HTR-8/SVneo (cell line): ENCODE measurements at regions not wholly inside any gene's neighbourhood (a gene's known extent, or its start where the extent isn't known, plus 50 kb on each side); places are given as distances from the start of the nearest gene placed in this dataset.
A peak's percentile ranks its signal among the peaks of the same experiment; 100 is the strongest.

Experiments
- DNase-seq: peaks from one replicate; pipeline ENCODE4 v3.0.0; 2011; ENCODE audit warnings: low spot score, mixed read lengths; ENCODE audit not compliant: insufficient read length
- FAIRE-seq: peaks from 2 replicates; lab custom pipeline; 2011; peaks lifted over from hg19 to GRCh38; lab: Jason Lieb, UNC

DNA sequence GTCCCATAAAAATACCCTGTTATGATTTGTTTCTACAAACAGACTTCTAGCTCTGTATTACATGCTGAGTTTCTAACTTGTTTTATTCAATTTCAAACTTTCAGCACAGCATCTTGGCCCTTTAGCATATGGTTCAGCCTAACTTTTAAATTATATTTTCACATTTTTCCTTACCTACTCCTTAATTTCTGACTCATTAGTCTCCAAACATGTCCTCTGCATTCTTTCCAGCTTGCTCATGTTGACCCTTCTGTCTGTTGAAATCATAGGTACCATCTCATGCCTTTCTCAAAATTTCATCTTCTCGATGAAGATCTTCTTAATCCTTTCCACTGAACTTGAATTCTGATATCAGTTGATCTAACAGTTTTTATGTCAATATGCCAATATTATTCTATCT is 200.9 kb upstream of the RIOK2 start:
- DNase-seq (peak; percentile 3), FAIRE-seq (no peak)

DNA sequence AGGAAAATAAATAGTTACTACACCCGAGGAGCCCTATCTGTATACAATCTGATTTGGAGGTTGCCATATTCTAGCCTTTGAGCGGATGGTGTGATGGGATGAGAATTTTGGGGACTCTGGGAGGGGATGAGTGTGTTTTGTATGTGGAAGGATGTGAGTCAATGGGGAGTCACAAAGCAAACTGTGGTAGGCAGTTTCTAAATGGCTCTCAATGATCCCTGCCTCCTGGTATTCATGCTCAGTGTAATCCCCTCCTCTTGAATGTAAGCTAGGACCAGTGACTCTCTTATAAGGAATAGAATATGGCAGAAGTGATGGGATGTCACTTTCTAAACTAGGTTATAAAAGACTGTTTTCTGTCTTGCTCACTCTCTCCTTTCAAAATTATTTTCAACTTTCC is 205.7 kb upstream of the RIOK2 start:
- no peak for DNase-seq

DNA sequence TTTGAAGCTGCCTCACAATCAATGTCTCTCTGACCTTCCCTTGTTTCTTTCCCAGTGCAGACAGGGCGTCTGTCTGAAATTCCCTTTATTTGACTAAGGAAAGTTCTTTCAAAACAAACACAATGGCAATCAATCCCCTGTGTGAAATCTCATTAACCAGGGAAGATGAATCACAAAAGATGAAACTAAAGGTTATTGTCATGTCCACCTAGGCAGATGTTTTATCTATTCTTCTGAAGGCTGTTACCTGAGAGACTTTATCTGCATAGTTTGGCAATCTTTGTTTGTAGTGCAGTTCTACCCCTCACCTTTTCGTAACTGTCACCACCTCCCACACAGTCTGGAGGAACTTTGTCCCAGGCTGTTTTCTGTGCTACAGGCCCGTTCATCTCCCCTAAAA is 217.5 kb upstream of the RIOK2 start:
- FAIRE-seq (no peak), DNase-seq (no peak)

More for the DNA sequence above, 205.7 kb upstream of the RIOK2 start:
- no peak for FAIRE-seq

DNA sequence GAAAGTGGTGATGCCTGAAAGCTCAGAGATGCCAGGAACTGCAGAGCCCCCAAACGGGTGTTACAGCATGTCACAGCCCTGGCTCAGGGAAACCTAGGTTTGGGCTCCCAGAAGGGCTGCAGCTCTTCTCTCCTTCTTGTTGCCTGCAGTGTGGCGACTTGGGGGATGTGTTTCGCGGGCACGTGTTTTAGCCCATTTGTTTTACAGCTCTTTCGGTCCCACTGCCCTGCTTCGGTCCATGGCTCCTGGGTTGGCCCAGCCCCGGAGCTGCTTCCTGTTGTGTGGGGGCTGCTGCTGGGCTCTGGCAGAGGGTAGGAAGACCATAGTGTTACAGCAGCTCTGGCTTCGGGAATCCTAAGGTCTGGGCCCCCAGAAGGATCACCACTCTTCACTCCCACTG is 222.9 kb upstream of the RIOK2 start:
- FAIRE-seq = no peak
- no peak for DNase-seq

DNA sequence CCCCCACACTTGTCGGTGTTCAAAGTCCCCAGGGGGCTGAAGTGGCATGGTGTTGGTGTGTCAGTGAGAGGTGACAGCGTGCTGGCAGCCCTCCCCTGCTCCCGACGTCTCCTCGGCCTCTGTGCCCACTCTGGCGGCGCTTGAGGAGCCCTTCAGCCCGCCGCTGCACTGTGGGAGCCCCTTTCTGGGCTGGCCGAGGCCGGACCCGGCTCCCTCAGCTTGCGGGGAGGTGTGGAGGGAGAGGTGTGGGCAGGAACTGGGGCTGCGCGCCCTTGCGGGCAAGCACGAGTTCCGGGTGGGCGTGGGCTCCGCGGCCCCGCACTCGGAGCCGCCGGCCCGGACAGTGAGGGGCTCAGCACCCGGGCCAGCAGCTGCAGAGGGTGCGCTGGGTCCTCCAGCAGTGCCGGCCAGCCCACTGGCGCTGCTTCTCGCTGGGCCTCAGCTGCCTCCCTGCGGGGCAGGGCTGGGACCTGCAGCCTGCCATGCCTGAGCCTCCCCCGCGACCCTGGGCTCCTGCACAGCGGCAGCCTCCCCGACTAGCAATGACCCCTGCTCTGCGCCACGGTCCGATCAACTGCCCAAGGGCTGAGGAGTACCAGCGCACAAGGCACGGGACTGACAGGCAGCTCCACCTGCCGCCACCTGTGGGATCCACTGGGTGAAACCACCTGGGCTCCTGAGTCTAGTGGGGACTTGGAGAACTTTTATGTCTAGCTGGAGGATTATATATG is 224.1 kb upstream of the RIOK2 start:
- no peak for DNase-seq
- no peak for FAIRE-seq

DNA sequence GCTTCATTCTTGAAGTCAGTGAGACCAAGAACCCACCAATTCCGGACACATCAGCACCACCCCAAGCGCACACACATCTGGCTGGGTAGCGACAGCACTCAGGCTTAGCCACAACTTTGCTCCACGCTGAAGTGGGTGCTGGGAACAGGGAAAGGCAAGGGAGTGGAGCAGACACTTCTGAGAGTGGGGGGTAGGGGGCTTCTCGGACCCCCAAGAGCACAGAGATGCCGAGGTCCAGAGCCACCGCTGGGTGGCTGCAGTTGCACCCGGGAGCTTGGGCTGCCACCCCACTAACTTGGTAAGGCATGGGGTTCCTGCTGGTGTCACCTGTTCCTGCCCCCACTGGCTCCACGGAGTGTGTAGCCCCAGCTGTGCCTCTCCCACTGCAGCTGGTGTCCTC is 225.3 kb upstream of the RIOK2 start:
- no peak for FAIRE-seq
- no peak for DNase-seq

DNA sequence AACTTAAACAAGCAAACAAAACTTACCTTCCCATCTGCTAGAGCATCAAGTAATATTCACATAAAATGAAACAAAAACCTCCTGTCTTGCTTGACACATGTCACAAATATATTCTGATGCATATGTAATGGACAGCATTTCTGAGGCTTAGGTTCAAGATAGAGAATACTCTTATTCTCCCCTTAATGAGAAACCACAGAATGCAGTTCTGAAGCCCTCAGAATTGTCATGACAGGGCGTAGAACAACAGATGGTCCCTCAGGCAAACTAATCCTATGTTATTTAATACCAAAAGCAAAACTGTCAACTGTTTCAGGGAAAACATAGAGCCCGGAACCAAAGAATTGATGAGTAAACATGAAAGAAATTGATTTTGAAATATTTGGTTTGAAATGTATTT is 229.9 kb upstream of the RIOK2 start:
- FAIRE-seq (no peak), DNase-seq (no peak)

DNA sequence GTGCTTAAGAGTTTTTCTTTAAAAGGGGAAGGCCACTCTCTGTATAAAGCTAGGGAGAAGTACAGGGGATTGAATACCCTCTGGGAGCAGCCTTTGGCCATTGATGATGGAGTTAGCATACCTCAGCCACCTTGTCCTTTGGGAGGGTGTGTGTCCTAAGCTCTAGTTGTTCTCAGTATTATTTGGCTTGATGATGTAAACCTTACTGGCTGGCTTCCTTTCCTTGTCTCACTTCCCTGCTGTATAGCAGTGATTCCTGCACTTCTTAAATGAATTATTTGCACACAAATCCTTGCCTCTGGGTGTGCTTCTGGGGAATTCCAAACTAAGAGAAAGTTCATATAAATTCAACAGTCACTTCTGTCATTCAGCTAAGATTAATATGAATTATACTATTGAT is 234.9 kb upstream of the RIOK2 start:
- FAIRE-seq = no peak
- DNase-seq = no peak

DNA sequence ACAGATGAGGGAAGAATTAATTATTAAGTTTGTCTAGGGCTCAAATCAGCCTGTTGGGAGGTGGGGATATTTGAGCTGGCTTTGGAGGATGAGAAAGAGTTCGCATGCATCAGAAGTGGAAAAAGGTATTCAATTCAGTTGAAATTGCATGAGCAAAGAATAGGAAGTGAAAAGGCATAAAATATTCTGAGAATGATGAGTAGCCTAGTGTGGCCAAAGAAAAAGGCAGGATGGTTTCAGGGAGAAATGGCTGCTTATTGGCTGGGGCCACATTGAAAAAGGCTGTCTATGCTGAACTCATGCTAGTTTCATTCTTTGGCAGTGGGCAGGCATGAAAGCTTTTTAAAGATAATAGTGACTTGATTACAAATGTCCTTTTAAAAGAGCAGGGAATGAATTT is 235.4 kb upstream of the RIOK2 start:
- no peak for FAIRE-seq
- DNase-seq = no peak

DNA sequence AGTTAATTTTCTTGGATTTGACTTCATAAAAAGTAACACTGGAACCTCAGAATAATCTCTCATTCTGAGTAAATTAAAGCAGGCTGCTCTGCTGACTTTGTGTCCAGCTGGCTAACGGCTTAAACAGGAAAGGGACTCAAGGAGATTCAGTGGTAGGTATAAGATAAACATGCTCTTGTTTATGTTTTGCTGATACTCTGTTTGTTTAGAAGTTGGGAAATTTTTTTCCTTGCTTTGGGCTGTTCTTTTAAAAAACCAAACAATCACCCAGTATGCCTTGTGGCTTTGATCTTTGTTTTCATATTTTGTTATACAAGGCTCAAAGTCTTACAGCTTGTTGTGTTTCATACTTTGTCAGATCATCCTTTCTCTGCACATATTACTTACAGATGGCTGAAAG is 237.6 kb upstream of the RIOK2 start:
- no peak for DNase-seq
- FAIRE-seq = no peak

DNA sequence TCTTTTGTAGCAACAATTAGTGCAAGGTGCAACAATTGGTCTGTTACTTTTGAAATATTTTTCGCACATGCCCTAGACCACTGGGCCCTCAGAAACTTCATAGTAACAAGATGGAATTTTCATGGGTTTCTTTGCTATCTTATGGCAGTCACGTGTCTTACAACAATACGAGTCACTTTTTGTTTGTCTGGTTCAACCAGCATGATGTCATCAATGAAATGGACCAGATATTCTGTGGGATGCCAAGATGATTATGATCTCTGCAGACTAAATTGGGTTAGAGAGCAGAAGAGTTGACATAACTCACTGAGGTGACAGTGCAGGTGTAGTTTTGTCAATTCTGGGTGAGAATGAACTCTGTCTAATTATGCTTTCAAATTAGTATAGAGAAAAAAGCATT is 239.6 kb upstream of the RIOK2 start:
- no peak for FAIRE-seq
- DNase-seq = no peak

DNA sequence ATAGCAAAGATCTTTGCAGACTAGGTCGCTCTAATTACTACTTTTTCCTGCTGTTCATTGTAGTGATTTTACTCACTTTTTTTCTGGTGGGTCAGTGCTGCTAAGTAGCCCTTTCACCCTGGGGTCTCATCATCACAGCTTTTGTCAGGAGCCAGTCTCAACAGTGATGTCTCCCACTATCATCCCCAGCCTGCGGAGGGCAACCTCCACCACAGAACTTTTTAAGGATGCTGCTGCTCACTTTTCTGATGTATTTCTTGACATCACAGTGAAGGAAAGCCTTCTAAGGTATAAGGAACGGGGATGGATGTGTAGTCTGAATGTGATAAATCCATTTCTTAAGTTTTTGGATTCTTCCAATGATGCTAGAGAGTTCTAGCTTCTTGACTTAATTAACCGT is 242.5 kb upstream of the RIOK2 start:
- no peak for FAIRE-seq
- DNase-seq = no peak

DNA sequence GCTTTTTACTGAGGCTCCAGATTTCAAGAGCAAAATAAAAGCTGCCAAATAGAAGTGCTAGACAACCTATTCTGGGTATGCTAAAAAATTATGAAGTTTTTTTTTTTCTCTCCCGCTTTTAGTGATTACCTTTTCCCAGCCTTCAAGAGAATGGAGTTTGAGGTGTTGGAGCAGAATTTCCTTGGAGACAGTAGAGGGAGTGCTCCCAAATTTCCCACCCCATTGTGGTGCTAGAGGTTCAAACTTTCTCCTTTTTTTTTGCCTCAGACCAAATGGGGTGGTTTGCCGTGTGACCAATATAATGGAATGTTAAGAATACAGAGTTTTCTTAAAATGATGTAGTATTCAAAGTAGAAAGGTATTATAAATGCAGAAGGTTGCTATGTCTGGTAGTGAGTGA is 244.2 kb upstream of the RIOK2 start:
- no peak for FAIRE-seq
- no peak for DNase-seq

DNA sequence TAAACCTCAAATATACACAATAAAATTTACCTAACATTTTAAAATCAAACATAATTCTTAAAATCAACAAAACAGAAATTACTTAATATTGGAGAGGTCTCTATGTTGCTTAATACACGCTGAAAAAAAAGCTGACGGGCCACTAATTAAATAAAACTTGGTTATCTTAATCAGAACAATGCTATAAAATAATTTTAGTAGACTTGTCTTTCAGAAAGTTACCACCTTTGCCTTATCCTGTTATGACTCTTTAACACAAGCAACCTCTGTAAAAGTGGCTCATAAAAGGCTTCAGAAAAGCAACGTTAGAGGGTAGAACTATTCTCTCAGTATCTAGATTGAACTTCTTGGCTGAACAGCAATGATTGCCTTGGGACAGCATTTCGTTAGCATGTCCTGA is 251.0 kb upstream of the RIOK2 start:
- DNase-seq = no peak
- FAIRE-seq = no peak

DNA sequence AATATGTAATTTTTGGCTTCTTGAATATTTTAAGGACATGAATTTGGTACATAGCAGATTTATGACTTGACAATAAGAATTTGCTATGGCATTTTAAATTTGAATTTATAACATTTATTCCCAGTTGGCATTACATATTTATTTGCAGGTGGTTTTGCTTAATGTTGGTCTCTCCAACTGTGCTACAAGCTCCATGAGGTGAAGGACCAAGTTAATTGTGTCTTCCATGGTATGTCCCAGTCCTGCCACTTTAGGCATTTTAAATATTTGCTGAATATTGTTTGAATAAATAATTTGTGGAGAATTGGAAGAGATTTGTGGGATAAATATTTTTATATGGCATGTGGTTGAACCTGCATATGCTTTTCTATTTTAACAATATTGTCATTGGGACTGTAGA is 253.4 kb upstream of the RIOK2 start:
- DNase-seq (no peak), FAIRE-seq (no peak)

DNA sequence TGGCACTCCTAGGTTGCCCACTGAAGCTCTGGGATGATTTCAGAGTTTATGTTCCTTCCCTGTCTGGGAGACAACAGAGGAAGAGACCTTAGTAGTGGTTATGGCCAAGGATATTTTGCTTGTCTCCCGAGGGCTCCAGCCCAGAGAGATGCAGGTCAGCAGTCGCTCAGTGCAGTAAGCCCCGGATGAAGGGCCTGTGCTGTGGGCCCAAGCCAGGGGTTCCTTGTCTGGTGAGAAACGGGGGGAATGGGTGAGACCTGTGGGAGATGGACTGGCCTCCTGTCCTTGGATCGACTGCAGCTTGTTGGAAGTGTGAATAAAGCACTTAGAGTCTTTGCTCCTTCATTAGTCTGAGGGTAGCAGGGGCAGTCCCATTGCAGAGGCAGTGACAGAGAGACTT is 260.7 kb upstream of the RIOK2 start:
- DNase-seq (no peak), FAIRE-seq (no peak)

DNA sequence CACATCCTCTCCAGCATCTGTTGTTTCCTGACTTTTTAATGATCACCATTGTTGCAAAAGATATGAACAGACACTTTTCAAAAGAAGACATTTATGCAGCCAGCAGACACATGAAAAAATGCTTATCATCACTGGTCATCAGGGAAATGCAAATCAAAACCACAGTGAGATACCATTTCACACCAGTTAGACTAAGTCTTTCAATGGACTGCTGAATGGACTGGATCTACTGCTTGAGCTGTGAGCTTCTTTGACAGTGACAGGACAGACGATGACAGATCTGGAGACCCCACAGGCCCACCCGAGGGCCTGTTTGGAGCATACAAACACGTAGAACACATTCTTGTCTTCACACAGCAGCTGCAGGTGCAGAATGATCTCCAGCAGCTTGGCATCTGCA is 266.1 kb upstream of the RIOK2 start:
- no peak for DNase-seq

DNA sequence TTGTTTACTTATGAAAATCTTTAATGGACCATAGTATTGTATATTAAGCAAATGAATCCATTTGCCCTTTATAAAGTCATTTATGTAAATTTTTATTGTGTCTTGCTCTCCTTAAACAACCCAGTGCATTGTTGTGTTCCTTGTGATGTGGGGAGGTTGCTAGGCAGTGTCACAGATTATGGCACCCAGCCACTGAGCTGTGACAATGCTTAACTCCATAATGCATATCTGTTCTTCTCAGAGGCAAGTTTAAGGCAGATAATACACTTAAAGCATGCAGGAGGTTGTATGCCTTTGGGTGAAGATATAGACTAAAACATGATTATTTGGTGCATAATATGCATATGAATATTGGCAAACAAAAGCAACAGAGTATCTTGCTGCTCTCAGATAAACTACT is 269.6 kb upstream of the RIOK2 start:
- no peak for DNase-seq
- no peak for FAIRE-seq

More for the DNA sequence above, 266.1 kb upstream of the RIOK2 start:
- no peak for FAIRE-seq

DNA sequence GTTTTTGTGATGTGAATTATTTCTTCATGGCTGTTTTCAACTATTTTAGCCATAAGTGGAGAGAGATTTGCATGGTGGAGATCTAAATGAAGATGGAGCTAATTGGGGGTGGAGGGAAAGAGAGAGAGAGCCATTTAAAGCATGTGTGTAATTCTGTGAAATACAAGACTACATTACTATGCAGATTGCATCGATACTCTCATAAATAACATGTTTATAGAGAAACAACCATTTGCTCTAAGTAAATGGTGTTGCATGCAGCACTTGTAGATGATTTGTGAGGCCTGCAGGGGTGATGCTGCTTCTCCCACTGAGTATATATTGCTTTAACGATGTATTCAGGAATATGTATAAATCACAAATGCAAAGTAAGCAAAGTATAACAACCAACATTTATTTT is 270.2 kb upstream of the RIOK2 start:
- DNase-seq (no peak), FAIRE-seq (no peak)

DNA sequence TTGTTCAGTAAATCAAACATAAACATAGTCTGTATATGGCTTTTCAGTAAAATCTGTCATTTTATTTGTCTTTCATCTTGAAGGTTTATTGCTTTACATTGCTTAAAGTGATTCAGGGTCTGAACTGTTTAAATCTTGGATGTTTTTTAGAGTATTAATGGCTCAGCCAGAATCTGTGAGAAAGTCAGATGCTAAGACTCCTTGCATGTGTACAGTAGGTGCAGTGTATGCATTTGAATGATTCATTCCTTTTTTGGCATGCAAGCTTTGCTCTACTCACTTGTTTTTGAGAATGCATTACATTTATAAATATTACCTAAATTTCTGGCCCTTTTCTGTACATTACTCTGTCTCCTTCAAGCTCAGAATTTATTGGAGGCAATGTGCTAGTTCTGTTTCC is 271.0 kb upstream of the RIOK2 start:
- no peak for FAIRE-seq
- DNase-seq = no peak

DNA sequence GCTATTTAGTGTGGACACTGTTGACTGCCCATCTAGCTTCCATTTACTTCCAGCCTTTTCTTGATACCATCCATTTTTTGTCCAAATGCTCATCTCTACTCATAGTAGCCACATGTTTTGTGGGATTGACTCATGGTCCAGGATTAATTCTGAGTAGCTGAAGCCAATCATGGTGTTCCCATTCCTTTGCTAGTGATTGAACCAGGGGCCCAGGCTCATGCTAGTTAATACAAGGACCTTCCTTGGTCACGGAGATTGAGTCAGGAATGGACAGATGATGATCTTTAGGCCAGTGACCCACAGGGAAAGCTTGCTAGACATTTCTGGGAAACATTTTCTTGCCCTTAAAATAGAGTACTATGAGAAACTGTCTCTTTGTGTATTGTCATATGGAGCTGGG is 272.9 kb upstream of the RIOK2 start:
- no peak for FAIRE-seq

DNA sequence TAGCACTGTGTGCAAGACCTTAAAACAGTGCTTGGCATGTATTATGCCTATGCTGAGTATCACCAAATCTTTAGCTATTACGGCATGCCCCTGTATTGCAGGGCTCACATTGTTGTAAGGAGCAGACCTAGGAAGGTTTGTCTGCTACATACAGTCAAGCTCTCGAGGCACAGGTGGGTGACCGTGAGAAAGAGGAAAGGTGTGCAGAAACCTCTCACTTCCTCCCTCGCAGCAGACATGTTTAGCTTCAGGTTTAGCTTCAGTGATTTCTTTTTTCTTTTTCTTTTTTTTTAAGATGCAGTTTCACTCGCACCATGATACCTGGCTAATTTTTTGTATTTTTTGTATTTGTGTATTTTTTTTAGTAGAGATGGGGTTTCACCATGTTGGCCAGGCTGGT is 275.8 kb upstream of the RIOK2 start:
- FAIRE-seq (no peak), DNase-seq (no peak)

More for the DNA sequence above, 272.9 kb upstream of the RIOK2 start:
- DNase-seq = no peak

DNA sequence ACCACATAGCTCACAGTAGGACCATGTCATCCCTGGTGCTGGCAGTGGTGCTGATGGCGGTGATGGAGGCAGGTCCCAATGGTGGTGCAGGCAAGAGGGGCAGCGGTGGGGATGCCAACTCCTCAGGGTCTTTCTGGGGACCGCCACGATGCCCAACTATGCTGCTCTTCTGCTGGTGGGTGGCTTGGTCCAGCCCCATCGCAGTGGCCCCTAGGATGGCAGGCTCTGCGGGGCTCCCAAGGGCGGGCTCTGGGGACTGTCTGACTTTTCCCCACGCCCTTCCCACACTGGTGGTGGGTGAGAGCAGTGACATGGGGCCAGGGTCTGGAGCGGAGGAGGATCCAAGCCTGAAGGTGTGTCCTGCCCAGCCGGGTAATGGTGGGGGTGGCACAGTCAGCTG is 288.9 kb upstream of the RIOK2 start:
- FAIRE-seq = no peak
- no peak for DNase-seq
